ENCODE measurements at regions not wholly inside any gene's neighbourhood (a gene's known extent, or its start where the extent isn't known, plus 50 kb on each side); places are given as distances from the start of the nearest gene placed in this dataset.

GRCh38 chr11:92625894-92626293, 343.6 kb upstream of the MTNR1B start:
- DNase-seq (ENCODE audit: low spot score) = no peak
- in situ Hi-C loops (cut with MboI; ENCODE audit: low sequenced_read_pairs, unreplicated experiment) = no loop called here
- no peak for TF ChIP-seq CTCF (IDR thresholded peaks at IDR 0.05; ENCODE audit: borderline replicate concordance, control extremely low read depth, extremely low read depth, insufficient read depth, missing control alignments)

GRCh38 chr11:92626624-92627023, 342.8 kb upstream of the MTNR1B start:
- no peak for TF ChIP-seq CTCF (IDR thresholded peaks at IDR 0.05; ENCODE audit: borderline replicate concordance, control extremely low read depth, extremely low read depth, insufficient read depth, missing control alignments)
- in situ Hi-C loops (cut with MboI; ENCODE audit: low sequenced_read_pairs, unreplicated experiment) = no loop called here
- DNase-seq (ENCODE audit: low spot score) = no peak

GRCh38 chr11:92627615-92628256, 341.7 kb upstream of the MTNR1B start:
- in situ Hi-C loops (cut with MboI; ENCODE audit: low sequenced_read_pairs, unreplicated experiment) = no loop called here
- DNase-seq (ENCODE audit: low spot score) = no peak
- TF ChIP-seq CTCF (IDR thresholded peaks at IDR 0.05; ENCODE audit: borderline replicate concordance, control extremely low read depth, extremely low read depth, insufficient read depth, missing control alignments) = no peak

GRCh38 chr11:92628401-92629292, 340.8 kb upstream of the MTNR1B start:
- no peak for DNase-seq (ENCODE audit: low spot score)
- no peak for TF ChIP-seq CTCF (IDR thresholded peaks at IDR 0.05; ENCODE audit: borderline replicate concordance, control extremely low read depth, extremely low read depth, insufficient read depth, missing control alignments)
- in situ Hi-C loops (cut with MboI; ENCODE audit: low sequenced_read_pairs, unreplicated experiment) = no loop called here

GRCh38 chr11:92632495-92632894, 337.0 kb upstream of the MTNR1B start:
- in situ Hi-C loops (cut with MboI; ENCODE audit: low sequenced_read_pairs, unreplicated experiment) = no loop called here
- no peak for TF ChIP-seq CTCF (IDR thresholded peaks at IDR 0.05; ENCODE audit: borderline replicate concordance, control extremely low read depth, extremely low read depth, insufficient read depth, missing control alignments)
- DNase-seq (ENCODE audit: low spot score) = no peak

- in situ Hi-C loops (cut with MboI; ENCODE audit: low sequenced_read_pairs, unreplicated experiment) = no loop called here
- TF ChIP-seq CTCF (IDR thresholded peaks at IDR 0.05; ENCODE audit: borderline replicate concordance, control extremely low read depth, extremely low read depth, insufficient read depth, missing control alignments) = no peak
- no peak for DNase-seq (ENCODE audit: low spot score)
These were observed 335.6 kb upstream of the MTNR1B start for GRCh38 chr11:92633820-92634219.
